Anterior cingulate cortex (tissue), 58 donors: ENCODE measurements at regions not wholly inside any gene's neighbourhood (a gene's known extent, or its start where the extent isn't known, plus 50 kb on each side); places are given as distances from the start of the nearest gene placed in this dataset.
A peak's percentile ranks its signal among the peaks of the same experiment; 100 is the strongest.

ENCODE experiments used
- DNase-seq, 58 donors: peaks; one replicate each; lab custom pipeline; 2025; lab: John Stamatoyannopoulos, UW

DNA sequence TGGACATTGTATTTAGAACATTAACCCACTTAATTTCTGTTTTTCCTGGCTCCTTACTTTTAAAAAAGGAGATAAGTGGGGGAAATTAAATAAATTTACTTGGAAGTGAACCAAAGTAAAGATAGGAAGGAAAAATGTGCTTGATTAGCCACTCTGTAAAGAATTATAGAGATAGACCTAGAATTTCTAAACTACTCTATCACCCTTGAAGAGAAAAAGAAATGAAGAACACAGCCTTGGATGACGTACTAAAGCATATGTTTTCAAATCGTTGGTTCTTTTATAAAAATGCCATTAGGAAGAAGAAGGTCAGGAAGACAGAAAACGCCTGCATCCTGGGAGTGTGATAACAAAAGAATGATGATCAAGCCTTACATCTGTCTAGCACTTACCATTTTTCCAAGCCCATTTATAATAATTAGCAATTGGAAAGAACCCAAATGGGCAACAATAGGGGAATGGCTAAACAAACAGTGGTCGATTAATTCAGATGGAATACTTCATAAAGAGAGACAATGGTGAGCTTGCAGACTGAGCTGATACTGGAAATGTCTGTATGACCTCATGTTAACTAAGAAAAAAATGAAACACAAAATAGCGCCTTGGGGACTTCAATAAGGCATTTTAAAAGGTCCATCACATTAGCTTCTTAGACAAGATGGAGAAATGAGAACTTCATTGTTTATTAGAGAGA lies 81.0 kb upstream of the LRRC55 start:
- no peak for DNase-seq

DNA sequence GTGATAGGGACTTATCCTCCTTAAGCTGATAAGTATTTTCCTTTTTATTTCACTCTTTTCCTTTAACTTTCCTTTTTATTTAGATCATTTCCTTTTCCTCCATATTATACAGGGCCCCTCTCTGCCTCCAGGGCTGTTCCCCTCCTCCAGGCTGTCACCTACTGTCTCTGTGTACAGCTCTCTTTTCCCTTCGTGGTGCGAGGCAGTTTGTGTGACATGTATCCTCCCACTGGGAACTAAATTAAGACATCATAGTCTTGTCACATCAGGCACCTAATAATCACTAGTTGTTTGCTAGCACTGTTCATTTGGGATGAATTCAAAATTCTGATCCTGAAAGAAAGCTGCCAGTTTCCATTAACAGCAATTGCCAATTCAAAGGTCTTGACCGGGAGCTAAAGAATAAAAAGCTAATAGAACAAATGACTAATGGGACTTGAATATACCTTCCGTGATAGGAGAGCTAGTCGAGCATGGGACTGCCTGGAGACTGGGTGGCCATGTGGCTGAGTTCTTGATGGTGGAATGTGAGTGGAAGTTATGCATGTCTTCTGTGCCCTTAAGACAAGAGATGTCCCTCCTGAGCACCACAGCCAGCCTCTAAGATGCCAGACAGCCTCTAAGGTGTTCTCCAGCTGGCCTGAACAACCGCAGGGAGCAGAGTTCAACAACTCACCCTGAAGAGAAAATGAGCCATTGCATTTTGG lies 77.7 kb upstream of the LRRC55 start:
- peak in 1 of 58 donors; percentile 9 for DNase-seq

DNA sequence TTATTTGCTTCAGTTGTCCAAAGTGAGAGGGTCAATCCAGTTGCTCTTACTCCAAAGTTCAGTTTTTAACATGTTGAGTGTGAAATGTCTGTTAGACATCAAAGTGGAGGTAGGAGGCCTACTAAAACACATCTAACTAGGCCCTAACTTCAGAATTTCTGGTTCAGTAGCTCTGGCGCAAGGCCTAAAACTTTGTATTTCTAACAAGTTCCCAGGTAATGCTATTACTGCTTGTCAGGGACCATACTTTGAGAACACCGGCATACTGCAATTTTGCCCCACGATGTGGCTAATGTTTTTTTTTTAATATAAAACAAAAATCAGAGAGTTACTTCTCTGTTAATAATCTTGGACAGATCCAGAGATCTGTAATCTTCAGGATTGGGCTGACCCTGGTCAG lies 72.4 kb upstream of the LRRC55 start:
- DNase-seq = no peak

DNA sequence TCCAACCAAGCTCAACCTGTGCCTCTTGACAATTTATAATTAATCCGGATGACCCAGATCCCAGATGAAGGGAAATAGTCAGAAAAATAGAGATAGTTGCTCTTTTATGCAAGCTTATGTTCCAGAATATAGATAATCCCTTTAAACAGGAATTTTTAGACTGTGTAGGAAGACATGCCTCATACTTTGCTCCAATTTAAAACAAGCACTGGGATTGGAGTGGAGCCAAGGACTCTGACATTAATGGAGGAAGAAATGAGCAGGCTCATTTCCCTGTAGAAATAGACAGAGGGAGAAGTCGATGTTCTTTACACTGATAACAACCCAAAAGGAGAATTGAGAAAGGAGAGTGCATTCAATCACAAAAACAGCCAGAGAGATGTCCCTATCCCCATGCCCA lies 70.1 kb upstream of the LRRC55 start:
- no peak for DNase-seq

DNA sequence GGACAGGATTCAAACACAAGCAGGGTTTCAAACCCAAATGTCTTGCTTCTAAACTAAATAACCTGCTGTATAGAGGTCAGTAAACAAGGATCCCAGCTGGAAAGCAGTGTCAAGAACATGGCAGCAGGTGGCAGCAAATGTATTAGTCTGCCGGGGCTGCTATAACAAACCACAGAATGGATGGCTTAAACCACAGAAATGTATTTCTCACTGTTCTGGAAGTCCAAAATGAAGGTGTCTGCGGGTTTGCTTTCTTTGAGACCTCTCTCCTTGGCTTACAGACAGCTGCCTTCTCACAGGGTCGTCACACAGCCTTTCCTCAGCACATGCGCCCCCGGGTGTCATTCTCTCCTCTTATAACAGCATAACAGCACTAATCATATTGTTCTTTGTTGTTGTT lies 65.1 kb upstream of the LRRC55 start:
- peak in 5 of 58 donors; percentile 0 to 10 (median 4) for DNase-seq

DNA sequence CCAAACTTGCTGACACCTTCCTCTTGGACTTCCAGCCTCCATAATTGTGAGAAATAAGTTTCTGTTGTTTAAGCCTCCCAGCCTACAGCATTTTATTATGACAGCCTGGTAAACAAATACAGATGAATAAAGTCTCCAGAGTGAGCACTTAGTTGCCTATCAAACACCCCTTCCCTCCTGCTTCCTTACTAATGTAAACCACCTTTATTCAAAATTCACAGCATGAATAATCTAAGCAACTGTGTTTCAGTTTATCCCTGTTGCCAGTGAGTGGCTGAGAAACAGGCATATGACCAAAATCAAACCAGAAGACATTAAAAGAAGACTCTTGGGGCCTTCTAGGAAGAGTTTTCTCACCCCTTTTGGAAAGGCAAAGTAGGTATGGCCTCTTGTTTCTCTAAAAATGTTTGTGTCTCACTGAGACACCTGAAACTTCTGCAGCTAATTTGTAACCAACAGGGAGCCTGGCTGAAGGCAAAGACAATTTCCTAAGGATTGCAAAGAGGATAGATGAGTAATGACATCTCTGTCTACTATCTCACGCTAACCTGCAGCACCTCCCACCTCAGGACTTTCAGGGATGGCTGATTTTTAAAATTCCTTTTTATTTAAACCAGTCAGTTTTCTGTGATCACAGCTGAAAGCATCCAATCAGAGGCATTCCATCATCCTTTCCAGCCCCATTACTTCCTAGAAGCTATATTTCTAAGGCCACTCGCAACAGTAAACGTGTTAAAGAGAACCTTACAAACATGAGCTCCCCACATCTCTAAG lies 61.4 kb upstream of the LRRC55 start:
- no peak for DNase-seq

DNA sequence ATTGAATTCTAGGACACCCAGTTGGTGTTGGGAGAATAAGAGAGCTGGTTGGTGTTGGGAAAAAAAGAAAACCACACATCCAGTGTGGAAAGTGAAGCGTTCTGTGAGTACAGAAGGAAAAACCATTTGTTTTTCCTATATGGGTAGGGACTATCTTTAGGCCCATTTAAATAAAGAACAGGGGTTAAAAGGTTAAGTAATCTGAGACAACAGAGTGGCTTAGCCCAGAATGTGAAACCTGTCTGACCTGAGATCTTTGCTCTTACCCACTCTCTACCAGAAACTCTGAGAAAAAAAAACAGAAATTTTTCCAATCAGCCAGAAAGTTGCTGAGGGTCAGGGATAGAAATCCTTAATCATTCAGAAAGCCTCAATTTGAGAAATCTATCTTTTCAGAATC lies 59.8 kb upstream of the LRRC55 start:
- no peak for DNase-seq

DNA sequence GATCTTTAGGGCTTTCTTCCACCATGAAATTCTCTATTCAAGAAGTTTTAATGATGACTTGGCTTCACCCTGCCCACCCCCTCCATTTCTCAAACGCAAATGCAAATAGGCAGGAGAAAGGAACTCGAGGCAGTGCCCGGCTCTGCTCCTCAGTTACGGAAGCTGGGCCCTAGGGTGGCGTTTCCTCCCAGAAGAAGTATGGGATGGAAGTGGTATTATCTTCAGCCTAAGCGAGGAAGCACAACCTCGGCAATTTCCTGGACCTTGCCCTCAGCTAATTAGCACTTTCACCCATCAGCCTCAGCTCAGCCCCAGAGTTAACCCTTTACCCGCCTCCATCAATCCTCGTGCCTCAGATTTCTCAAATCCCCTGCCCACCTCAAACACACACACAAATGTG lies 58.2 kb upstream of the LRRC55 start:
- DNase-seq = no peak

DNA sequence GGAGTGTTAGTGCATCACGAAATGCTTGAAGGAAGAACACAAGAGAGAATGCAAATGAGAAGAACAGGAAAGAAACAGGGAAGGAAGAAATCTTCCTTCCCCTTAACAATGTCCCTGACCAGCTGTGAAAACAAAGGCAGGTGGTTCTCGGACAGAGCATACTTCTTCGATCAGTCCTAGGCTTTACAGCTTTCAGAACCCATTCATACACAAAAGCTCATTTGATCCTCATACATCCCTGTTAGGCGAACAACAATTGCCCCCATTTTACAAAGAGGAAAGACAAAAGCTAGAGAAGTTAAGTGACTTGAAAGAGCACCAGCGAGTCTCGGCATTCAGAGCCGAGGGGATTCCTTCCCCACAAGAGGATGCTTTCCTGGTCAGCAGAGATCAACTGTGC lies 57.2 kb upstream of the LRRC55 start:
- DNase-seq = no peak

DNA sequence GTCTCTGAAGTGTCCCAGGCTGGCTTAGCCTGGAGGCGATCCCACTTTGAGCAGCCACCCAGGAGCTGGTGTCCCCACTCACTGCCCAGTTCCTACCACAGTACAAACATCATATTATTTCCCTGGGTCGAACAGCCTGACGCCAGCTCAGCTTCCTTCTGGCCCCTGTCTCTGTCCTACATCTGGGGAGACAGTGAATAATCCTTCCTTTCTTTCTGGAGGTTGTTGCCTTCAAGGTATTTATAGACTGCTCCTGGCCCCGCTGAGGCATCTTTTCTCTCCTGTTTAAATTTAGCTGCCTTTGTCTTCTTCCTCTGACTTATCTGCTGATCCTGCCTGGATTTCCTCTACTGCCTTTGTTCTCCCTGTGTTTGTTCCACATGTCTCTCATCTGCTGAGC lies 56.8 kb upstream of the LRRC55 start:
- no peak for DNase-seq

DNA sequence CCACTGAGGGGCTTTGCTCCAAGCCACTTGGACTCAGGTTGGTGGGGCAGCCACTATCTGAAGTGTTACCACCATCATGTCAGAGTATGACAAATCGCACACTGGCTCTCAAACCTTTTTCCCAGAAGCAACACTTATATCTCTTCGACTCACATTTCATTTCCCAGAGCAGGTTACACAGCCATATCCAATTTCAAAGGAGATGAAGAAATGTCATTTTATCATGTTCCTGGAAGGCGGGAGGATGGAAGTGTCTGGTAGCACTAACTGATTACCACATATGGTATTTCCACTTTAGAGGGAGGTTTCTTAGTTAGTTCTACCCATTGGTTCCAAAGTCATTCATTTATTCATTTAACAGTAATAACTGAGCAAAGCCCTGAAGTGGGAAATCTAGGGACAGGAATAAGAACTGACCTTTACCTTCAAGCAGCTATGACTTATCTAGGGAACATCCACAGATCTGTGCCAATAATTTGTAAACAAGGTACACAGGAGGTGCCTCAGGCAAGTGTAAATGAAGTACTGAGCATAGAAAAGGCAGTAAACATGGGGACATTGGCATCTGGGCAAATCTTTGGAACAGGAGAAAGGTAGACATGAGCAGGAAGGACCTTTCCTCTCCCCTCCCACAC lies 54.9 kb upstream of the LRRC55 start:
- no peak for DNase-seq

DNA sequence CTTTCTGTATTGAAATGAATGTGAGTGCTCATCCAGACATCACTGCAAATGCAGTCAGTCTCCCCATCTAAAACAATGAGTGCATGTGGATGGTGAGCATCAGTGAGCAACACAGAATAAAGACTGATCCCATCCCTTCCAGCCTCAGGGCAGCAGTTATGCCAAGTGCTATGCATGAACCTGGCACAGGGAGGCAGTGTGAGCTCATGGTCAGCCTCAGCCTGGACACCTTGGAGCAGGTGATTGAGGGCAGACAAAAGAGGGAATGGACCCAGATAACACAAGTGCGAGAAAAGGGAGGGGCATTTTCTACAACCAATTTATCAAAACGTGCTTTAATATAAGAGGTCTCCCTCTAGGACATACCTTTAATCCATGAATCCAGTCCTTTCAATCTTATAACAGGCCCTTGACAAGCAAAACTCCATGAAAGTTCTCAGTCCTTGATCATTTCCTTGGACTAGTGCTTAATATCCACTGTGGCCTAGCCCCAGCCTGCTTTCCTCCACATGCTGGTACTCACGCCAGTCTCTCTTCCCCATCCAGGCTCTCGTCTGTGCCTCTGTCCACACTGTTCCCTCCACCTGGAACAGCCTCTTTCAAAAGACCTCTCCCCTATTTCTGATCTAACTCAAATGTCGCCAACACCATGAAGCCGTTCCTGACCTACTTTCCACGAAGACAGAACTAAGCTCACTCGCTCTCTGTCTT lies 50.5 kb upstream of the LRRC55 start:
- DNase-seq = peak in 7 of 58 donors; percentile 1 to 12 (median 1)
